ENCODE measurements at regions not wholly inside any gene's neighbourhood (a gene's known extent, or its start where the extent isn't known, plus 50 kb on each side); places are given as distances from the start of the nearest gene placed in this dataset.
A peak's percentile ranks its signal among the peaks of the same experiment; 100 is the strongest.
"Not testable (repeated sequence)": the region's sequence is repeated elsewhere in the genome, so short reads cannot be mapped to it uniquely, and the experiment has no call there.

- no peak for DNase-seq
Measured at GRCh38 chr1:119254067-119254720, 113.7 kb upstream of the WARS2 start.

GRCh38 chr1:119256089-119256488 is 112.5 kb upstream of the HAO2 start:
- not testable (repeated sequence) for DNase-seq

- no peak for DNase-seq
Measured at GRCh38 chr1:119260506-119260905, 108.1 kb upstream of the HAO2 start.

- no peak for DNase-seq
Measured at GRCh38 chr1:119266386-119266785, 102.2 kb upstream of the HAO2 start.

GRCh38 chr1:119266858-119267257 is 101.7 kb upstream of the HAO2 start:
- no peak for DNase-seq

GRCh38 chr1:119267288-119267687 is 101.3 kb upstream of the HAO2 start:
- not testable (repeated sequence) for DNase-seq

- no peak for DNase-seq
Measured at GRCh38 chr1:119268879-119269278, 99.7 kb upstream of the HAO2 start.

- peak; percentile 15 for DNase-seq
Measured at GRCh38 chr1:119275145-119276134, 93.1 kb upstream of the HAO2 start.

- no peak for DNase-seq
Measured at GRCh38 chr1:119276558-119276957, 92.0 kb upstream of the HAO2 start.

GRCh38 chr1:119279456-119280381 is 88.9 kb upstream of the HAO2 start:
- DNase-seq: no peak

- no peak for DNase-seq
Measured at GRCh38 chr1:119285482-119285881, 83.1 kb upstream of the HAO2 start.

GRCh38 chr1:119286587-119287181 is 81.9 kb upstream of the HAO2 start:
- no peak for DNase-seq

GRCh38 chr1:119288751-119289150 is 79.8 kb upstream of the HAO2 start:
- no peak for DNase-seq

- no peak for DNase-seq
Measured at GRCh38 chr1:119290297-119290696, 78.3 kb upstream of the HAO2 start.

- DNase-seq: no peak
Measured at GRCh38 chr1:119291611-119292206, 76.9 kb upstream of the HAO2 start.

- no peak for DNase-seq
Measured at GRCh38 chr1:119293797-119294196, 74.8 kb upstream of the HAO2 start.

- DNase-seq: no peak
Measured at GRCh38 chr1:119294199-119294598, 74.4 kb upstream of the HAO2 start.

- no peak for DNase-seq
Measured at GRCh38 chr1:119294722-119295121, 73.9 kb upstream of the HAO2 start.

GRCh38 chr1:119298687-119299303 is 69.8 kb upstream of the HAO2 start:
- DNase-seq: no peak

- DNase-seq: no peak
Measured at GRCh38 chr1:119302011-119302410, 66.6 kb upstream of the HAO2 start.

GRCh38 chr1:119308130-119308700 is 60.4 kb upstream of the HAO2 start:
- DNase-seq: no peak
